GM23338 (cell line): ENCODE measurements at regions not wholly inside any gene's neighbourhood (a gene's known extent, or its start where the extent isn't known, plus 50 kb on each side); places are given as distances from the start of the nearest gene placed in this dataset.

Experiments
- ATAC-seq: fragments of 200-7000 bp; cut with Tn5 transposase; 3 replicates; pipeline ENCODE4 v1.9.1; 2020
- DNase-seq: peaks from one replicate; pipeline ENCODE4 v3.0.0-alpha.2; 2015; ENCODE audit warnings: low spot score
- H2AFZ ChIP-seq: fragments of 200-600 bp; sonication (generic); 2 replicates; pipeline ENCODE4 v1.8.0; 2016; ENCODE audit warnings: antibody characterized with exemption, mild to moderate bottlenecking, moderate library complexity
- H3F3A ChIP-seq: fragments of 200-600 bp; sonication (generic); replicated peaks from 2 replicates; pipeline ENCODE4 v1.8.0; 2017; ENCODE audit warnings: antibody characterized with exemption, mixed run types, low read depth
- H3K27ac ChIP-seq: fragments of 200-600 bp; sonication (generic); 2 replicates; pipeline ENCODE4 v1.6.1; 2016; ENCODE audit warnings: low read depth
- H3K27me3 ChIP-seq: fragments of 200-600 bp; sonication (generic); 2 replicates; pipeline ENCODE4 v1.8.0; 2016; ENCODE audit warnings: mild to moderate bottlenecking, mixed run types, moderate library complexity; ENCODE audit not compliant: insufficient read depth
- H3K36me3 ChIP-seq: fragments of 200-600 bp; sonication (generic); 2 replicates; pipeline ENCODE4 v1.8.0; 2016; ENCODE audit warnings: mild to moderate bottlenecking; ENCODE audit not compliant: insufficient read depth
- H3K4me1 ChIP-seq: fragments of 200-600 bp; sonication (generic); 2 replicates; pipeline ENCODE4 v1.8.0; 2016; ENCODE audit warnings: mild to moderate bottlenecking, moderate library complexity; ENCODE audit not compliant: insufficient read depth
- H3K4me2 ChIP-seq: fragments of 200-600 bp; sonication (generic); 2 replicates; pipeline ENCODE4 v1.7.1; 2017; ENCODE audit warnings: mixed run types
- H3K4me3 ChIP-seq: fragments of 200-600 bp; sonication (generic); 2 replicates; pipeline ENCODE4 v1.6.1; 2016; ENCODE audit warnings: mixed run types
- H3K79me2 ChIP-seq: fragments of 200-600 bp; sonication (generic); replicated peaks from 2 replicates; pipeline ENCODE4 v1.8.0; 2017; ENCODE audit warnings: mild to moderate bottlenecking; ENCODE audit not compliant: insufficient read depth
- H3K9me2 ChIP-seq: fragments of 200-600 bp; sonication (generic); 2 replicates; pipeline ENCODE4 v1.8.0; 2017; ENCODE audit not compliant: insufficient read depth
- H4K20me1 ChIP-seq: fragments of 200-600 bp; sonication (generic); replicated peaks from 2 replicates; pipeline ENCODE4 v1.8.0; 2017; ENCODE audit warnings: mild to moderate bottlenecking; ENCODE audit not compliant: insufficient read depth
- H3K27ac Mint-ChIP-seq: 2 replicates; pipeline ENCODE4 v1.8.0; 2020; ENCODE audit warnings: inconsistent platforms, mild to moderate bottlenecking, moderate library complexity, mixed read lengths
- H3K27me3 Mint-ChIP-seq: 3 replicates; pipeline ENCODE4 v1.8.0; 2022; ENCODE audit warnings: low read depth, mild to moderate bottlenecking, moderate library complexity, mixed read lengths, inconsistent platforms; ENCODE audit not compliant: insufficient read depth, poor library complexity
- H3K36me3 Mint-ChIP-seq: 3 replicates; pipeline ENCODE4 v1.8.0; 2021; ENCODE audit warnings: low read depth, mild to moderate bottlenecking, inconsistent platforms, moderate library complexity, mixed read lengths
- H3K4me1 Mint-ChIP-seq: 3 replicates; pipeline ENCODE4 v1.8.0; 2020; ENCODE audit warnings: mild to moderate bottlenecking, inconsistent platforms, mixed read lengths
- H3K4me3 Mint-ChIP-seq: 3 replicates; pipeline ENCODE4 v1.8.0; 2021; ENCODE audit warnings: moderate library complexity, mild to moderate bottlenecking, inconsistent platforms, mixed read lengths
- H3K9me3 Mint-ChIP-seq: 3 replicates; pipeline ENCODE4 v1.8.0; 2020; ENCODE audit warnings: moderate library complexity, mild to moderate bottlenecking, inconsistent platforms, mixed read lengths
- ETS1 ChIP-seq: IDR thresholded peaks from 2 replicates; pipeline ENCODE4 v1.6.1; 2016; ENCODE audit warnings: antibody characterized with exemption
- EZH2 ChIP-seq: fragments of 200-600 bp; sonication (generic); IDR thresholded peaks from one replicate; pipeline ENCODE4 v1.8.0; 2017; ENCODE audit warnings: antibody characterized with exemption, mild to moderate bottlenecking, low read depth; ENCODE audit not compliant: unreplicated experiment
- EZH2phosphoT487 ChIP-seq: fragments of 200-600 bp; sonication (generic); IDR thresholded peaks from one replicate; pipeline ENCODE4 v1.8.1; 2018; ENCODE audit warnings: antibody characterized with exemption; ENCODE audit not compliant: unreplicated experiment
- JUNB ChIP-seq: IDR thresholded peaks from one replicate; pipeline ENCODE4 v1.6.1; 2016; ENCODE audit warnings: antibody characterized with exemption; ENCODE audit not compliant: unreplicated experiment
- NANOG ChIP-seq: IDR thresholded peaks from 2 replicates; pipeline ENCODE4 v1.6.1; 2016; ENCODE audit warnings: antibody characterized with exemption, borderline replicate concordance
- STAT1 ChIP-seq: IDR thresholded peaks from one replicate; pipeline ENCODE4 v1.6.1; 2016; ENCODE audit warnings: antibody characterized with exemption; ENCODE audit not compliant: unreplicated experiment
- ZNF114 ChIP-seq: fragments of 250-450 bp; sonication (Bioruptor Pico); IDR thresholded peaks from 2 replicates; pipeline ENCODE4 v1.5.0; 2020; ENCODE audit warnings: mild to moderate bottlenecking, moderate library complexity
- ZNF331 ChIP-seq: fragments of 250-450 bp; sonication (Bioruptor Pico); IDR thresholded peaks from 2 replicates; pipeline ENCODE4 v1.5.0; 2020; ENCODE audit warnings: low read depth, mild to moderate bottlenecking, moderate library complexity
- ZNF462 ChIP-seq: fragments of 250-450 bp; sonication (Bioruptor Pico); IDR thresholded peaks from 2 replicates; pipeline ENCODE4 v1.5.0; 2020; ENCODE audit warnings: mild to moderate bottlenecking, moderate library complexity
- TF ChIP-seq, protein P1 (sequence below), 2 experiments: fragments of 200-600 bp in 1 of 2; sonication (generic) in 1 of 2; conservative IDR thresholded peaks; 2 replicates each; pipeline versions ENCODE4 v1.5.1 to v1.6.1; 2016 to 2017; ENCODE audit warnings: antibody characterized with exemption in 2 of 2, low read depth in 2 of 2, mild to moderate bottlenecking in 2 of 2, moderate library complexity in 1 of 2

DNA sequence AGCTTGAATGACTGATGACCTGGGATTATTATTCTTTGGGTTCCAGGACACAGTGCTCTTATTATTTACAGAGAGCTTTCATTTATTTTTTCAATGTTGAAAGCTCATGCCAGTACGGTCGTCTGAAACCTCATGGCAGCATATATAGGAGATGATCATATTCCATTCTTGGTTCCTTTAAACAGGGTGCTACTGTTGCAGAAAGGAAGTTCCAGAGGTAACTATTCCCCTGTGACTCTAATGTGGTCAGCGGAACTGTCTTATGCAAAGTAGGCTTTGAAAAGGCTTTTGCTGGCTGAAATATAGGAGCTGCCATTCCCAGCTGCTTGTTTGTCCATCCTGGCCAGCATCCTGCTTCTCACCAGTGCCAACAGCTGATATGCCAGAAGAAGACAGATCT lies 208.3 kb upstream of the LEF1 start:
- Histone ChIP-seq H3K36me3 (no peaks in the 10 kb centered on the region), H3K4me1 (0 out of 2 replicates have a peak, but pooled peaks cover 6% of the 10 kb centered on the region), H3K9me2 (no peaks in the 10 kb centered on the region), H3K4me2 (no peak overlapping the region), H2AFZ (no peak overlapping the region), H3F3A (no peaks in the 10 kb centered on the region), H3K79me2 (no peaks in the 10 kb centered on the region), H4K20me1 (no peaks in the 10 kb centered on the region), H3K27ac (no peak overlapping the region), H3K4me3 (no peak overlapping the region), H3K27me3 (no peaks in the 10 kb centered on the region)
- DNase-seq (no peak), ATAC-seq (no peak)
- H3K4me1 Mint-ChIP-seq = peaks cover 10% of the 10 kb centered on the region; the same call in 2 of the 3 replicates
- no peaks in the 10 kb centered on the region for H3K27me3 Mint-ChIP-seq
- H3K36me3 Mint-ChIP-seq = no peaks in the 10 kb centered on the region
- no peak overlapping the region for H3K4me3 Mint-ChIP-seq
- no peak overlapping the region for H3K27ac Mint-ChIP-seq
- TF ChIP-seq NANOG (no peak), ZNF331 (CRISPR knock-in tag) (no peak), JUNB (no peak)
- TF ChIP-seq, protein P1, sequence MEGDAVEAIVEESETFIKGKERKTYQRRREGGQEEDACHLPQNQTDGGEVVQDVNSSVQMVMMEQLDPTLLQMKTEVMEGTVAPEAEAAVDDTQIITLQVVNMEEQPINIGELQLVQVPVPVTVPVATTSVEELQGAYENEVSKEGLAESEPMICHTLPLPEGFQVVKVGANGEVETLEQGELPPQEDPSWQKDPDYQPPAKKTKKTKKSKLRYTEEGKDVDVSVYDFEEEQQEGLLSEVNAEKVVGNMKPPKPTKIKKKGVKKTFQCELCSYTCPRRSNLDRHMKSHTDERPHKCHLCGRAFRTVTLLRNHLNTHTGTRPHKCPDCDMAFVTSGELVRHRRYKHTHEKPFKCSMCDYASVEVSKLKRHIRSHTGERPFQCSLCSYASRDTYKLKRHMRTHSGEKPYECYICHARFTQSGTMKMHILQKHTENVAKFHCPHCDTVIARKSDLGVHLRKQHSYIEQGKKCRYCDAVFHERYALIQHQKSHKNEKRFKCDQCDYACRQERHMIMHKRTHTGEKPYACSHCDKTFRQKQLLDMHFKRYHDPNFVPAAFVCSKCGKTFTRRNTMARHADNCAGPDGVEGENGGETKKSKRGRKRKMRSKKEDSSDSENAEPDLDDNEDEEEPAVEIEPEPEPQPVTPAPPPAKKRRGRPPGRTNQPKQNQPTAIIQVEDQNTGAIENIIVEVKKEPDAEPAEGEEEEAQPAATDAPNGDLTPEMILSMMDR (conservative IDR thresholded peaks at IDR 0.05; ENCODE audit: low read depth in 2 of 2) = no peak
- H3K9me3 Mint-ChIP-seq = no peaks in the 10 kb centered on the region

DNA sequence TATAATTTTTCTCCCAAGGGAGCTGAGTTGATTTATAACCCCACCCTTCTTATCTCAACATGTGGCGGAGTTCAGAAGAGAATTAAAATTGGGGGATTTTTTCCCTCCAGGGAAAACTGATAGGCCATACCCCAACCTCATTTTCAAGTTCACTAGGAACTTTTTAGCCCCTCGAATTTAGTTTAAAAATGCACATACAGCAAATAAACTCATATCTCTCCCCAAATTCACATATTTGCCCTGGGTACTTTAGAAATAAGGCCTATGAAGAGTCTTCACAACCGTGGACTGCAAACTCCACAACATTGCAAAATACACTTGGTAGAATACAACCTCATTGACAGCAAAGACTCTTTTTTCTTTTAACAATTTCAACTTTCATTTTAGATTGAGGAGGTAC lies 206.7 kb upstream of the LEF1 start:
- Histone ChIP-seq H3K9me2 (no peaks in the 10 kb centered on the region), H3K4me1 (peaks cover 9% of the 10 kb centered on the region; the same call in 1 of the 2 replicates), H3F3A (no peaks in the 10 kb centered on the region), H3K36me3 (no peaks in the 10 kb centered on the region), H4K20me1 (no peaks in the 10 kb centered on the region), H2AFZ (no peak overlapping the region), H3K27ac (no peak overlapping the region), H3K27me3 (no peaks in the 10 kb centered on the region), H3K4me3 (no peak overlapping the region), H3K79me2 (no peaks in the 10 kb centered on the region), H3K4me2 (no peak overlapping the region)
- ATAC-seq = no peak
- no peak for TF ChIP-seq ZNF462 (CRISPR knock-in tag)
- TF ChIP-seq ZNF331 (CRISPR knock-in tag) = no peak
- TF ChIP-seq EZH2phosphoT487 = no peak
- no peak for TF ChIP-seq NANOG
- TF ChIP-seq ETS1 = no peak
- no peak for TF ChIP-seq ZNF114 (CRISPR knock-in tag)
- TF ChIP-seq, protein P1 (conservative IDR thresholded peaks at IDR 0.05; ENCODE audit: low read depth in 2 of 2) = no peak
- TF ChIP-seq STAT1 = no peak
- TF ChIP-seq EZH2 = no peak
- DNase-seq = no peak
- no peak overlapping the region for H3K4me3 Mint-ChIP-seq
- H3K9me3 Mint-ChIP-seq = no peaks in the 10 kb centered on the region
- H3K36me3 Mint-ChIP-seq = no peaks in the 10 kb centered on the region
- H3K27ac Mint-ChIP-seq = no peak overlapping the region
- H3K27me3 Mint-ChIP-seq = no peaks in the 10 kb centered on the region
- H3K4me1 Mint-ChIP-seq = peaks cover 16% of the 10 kb centered on the region; the same call in 2 of the 3 replicates
